Fibroblast of villous mesenchyme (primary cell): ENCODE measurements at regions not wholly inside any gene's neighbourhood (a gene's known extent, or its start where the extent isn't known, plus 50 kb on each side); places are given as distances from the start of the nearest gene placed in this dataset.

ENCODE experiments used
- DNase-seq: peaks from one replicate; pipeline ENCODE4 v3.0.0-alpha.2; 2010; ENCODE audit warnings: low read depth
- H3K4me3 ChIP-seq: 2 replicates; pipeline ENCODE4 v1.5.1; 2011; ENCODE audit warnings: low read depth, mild to moderate bottlenecking, low read length
- TF ChIP-seq, protein P1 (sequence below): IDR thresholded peaks from 2 replicates; pipeline ENCODE4 v1.5.1; 2012; ENCODE audit warnings: low read depth, mild to moderate bottlenecking, low read length; ENCODE audit not compliant: insufficient read depth

DNA sequence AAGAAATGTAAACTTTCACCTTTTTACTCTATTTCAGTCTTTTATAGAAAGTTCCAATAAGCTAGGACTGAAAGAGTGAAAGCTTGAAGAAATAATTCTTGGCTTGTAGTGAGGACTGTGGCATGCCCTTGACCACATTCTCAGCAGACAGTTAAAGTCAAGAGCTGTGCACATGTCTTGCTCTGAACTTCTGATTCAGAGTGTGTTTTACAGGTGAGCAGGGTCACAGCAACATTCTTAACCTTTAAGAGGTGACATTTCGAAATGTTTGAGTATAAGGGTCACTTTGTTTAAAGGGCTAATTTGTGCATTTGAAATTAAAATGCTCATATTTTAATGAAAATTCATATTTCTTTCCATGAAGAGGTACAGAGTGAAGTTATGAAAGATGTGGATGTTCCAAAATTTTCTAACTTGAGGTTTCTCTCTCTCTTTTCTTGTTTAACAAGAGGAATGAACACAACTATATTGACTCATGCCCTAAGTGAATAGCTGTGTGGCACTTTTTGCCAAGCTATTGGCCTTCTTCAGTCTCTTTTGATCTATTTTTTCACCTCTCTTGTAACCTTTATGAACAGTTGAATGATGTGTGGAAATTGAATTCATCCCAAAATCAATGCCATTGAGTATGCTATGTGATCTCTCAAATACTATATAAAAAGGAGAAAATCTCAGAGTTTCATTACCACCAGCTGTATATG, 918.1 kb downstream of the ADGRL2 start:
- H3K4me3 ChIP-seq: no peak overlapping the region
- TF ChIP-seq, protein P1, sequence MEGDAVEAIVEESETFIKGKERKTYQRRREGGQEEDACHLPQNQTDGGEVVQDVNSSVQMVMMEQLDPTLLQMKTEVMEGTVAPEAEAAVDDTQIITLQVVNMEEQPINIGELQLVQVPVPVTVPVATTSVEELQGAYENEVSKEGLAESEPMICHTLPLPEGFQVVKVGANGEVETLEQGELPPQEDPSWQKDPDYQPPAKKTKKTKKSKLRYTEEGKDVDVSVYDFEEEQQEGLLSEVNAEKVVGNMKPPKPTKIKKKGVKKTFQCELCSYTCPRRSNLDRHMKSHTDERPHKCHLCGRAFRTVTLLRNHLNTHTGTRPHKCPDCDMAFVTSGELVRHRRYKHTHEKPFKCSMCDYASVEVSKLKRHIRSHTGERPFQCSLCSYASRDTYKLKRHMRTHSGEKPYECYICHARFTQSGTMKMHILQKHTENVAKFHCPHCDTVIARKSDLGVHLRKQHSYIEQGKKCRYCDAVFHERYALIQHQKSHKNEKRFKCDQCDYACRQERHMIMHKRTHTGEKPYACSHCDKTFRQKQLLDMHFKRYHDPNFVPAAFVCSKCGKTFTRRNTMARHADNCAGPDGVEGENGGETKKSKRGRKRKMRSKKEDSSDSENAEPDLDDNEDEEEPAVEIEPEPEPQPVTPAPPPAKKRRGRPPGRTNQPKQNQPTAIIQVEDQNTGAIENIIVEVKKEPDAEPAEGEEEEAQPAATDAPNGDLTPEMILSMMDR: no peak

DNA sequence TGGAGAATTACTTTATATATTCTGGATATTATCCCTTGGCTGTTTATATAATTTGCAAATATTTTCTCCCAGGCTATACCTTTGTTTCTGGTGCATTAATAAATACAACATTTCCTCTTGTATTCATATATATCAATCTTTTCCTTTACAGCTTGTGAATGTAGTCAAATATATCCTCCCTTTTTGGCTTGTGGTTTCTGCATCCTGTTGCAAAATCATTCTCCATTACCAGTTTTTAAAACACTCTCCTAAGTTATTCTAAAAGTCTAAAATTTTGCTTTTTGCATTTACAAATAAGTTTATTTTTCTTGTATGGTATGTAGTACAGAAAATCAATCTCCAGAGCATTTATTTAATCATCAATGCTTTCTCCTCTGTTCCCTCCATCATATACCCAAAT, 909.4 kb downstream of the ADGRL2 start:
- H3K4me3 ChIP-seq: no peak overlapping the region
- DNase-seq: no peak
- TF ChIP-seq, protein P1: no peak

More for the DNA sequence above, 918.1 kb downstream of the ADGRL2 start:
- DNase-seq: no peak

DNA sequence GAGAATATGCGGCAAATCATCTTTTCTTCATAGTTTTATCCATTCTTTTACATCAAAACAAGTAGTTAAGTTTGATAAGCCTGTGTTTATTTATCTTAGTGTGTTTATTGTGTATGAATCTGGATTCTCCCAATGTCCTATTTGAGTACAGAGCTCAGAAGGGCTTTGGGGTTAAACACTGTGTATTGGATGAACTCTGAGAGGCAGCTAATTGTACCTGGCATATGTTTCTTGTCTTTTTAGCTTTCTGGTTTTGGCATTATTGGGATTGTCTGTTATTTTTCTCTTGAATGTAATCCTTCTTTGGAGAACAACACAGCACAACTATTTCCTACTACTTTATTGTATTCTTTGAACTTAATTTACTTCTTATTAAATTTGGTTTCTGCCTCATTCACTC, 906.9 kb downstream of the ADGRL2 start:
- H3K4me3 ChIP-seq: no peak overlapping the region
- TF ChIP-seq, protein P1: no peak
- no peak for DNase-seq

DNA sequence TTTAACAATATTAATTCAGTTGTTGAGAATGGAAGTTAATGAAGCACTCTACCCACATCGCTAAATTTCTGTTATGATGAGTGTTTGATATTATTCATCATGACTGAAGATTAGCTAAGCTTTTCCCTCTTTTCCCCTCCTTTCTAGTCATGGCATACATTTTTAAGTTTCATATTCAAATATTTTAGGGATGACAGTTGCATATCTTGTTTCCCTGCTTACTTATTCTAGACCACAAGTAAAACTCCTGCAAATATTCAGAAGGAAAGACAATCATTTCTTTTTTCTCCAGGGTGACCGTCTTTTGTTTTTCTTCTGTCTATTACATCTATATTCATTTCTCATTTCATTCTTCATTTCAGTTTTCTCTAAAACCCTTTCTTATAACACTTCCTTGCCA, 906.0 kb downstream of the ADGRL2 start:
- no peak overlapping the region for H3K4me3 ChIP-seq
- no peak for DNase-seq
- TF ChIP-seq, protein P1: no peak

DNA sequence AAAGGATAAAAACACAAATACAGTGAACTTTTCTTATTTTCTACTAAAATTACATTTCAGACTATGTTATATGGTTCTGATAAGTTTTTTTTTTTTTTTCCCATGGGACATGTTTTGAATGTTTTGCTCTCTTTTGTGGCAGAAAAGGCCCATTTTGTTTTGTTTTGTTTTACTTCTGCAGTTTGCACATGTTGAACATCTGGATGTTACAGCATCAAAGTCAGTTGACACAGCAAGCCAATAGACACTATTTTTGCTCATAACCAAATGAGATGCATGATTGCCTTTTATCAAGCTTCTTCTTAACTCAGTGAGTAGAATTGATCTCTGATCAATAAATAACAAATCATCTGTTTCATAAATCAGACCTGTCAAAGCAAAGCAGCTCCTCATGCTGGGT, 904.2 kb downstream of the ADGRL2 start:
- TF ChIP-seq, protein P1: no peak
- H3K4me3 ChIP-seq: no peak overlapping the region
- DNase-seq: no peak

DNA sequence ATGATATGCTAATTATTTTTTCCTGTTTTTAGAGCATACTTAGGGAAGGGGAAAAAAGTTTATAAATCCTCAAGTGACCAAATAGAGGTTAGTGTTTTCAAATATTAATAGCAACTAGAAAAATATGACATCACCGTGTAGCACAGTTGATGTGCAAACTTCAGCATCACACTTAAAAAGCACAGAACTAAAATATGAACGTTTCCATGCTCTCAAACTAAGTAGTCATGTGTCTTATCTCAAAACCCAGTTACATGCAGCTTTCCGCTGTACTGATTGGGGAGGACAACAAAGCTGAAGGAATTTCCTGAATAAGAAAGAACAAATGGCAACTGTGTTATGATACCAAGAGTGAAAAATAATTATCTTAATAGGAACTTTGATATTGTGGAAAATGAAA, 903.7 kb downstream of the ADGRL2 start:
- no peak overlapping the region for H3K4me3 ChIP-seq
- no peak for DNase-seq

More for the DNA sequence above, 903.7 kb downstream of the ADGRL2 start:
- TF ChIP-seq, protein P1: no peak
